IPS DF 6.9 (cell line): ENCODE measurements at regions not wholly inside any gene's neighbourhood (a gene's known extent, or its start where the extent isn't known, plus 50 kb on each side); places are given as distances from the start of the nearest gene placed in this dataset.

Experiments
- DNase-seq: peaks from one replicate; pipeline ENCODE4 v3.0.0-alpha.2; 2013; ENCODE audit warnings: low read depth, low spot score
- H3K27ac ChIP-seq: one replicate; pipeline ENCODE4 v1.5.1; 2013; ENCODE audit warnings: low read length, control low read depth
- H3K27me3 ChIP-seq: 2 replicates; pipeline ENCODE4 v1.6.1; 2013; ENCODE audit warnings: mild to moderate bottlenecking, low read length; ENCODE audit not compliant: control insufficient read depth, insufficient read depth
- H3K36me3 ChIP-seq: 2 replicates; pipeline ENCODE4 v1.6.1; 2013; ENCODE audit warnings: low read length; ENCODE audit not compliant: control insufficient read depth, insufficient read depth
- H3K4me1 ChIP-seq: 2 replicates; pipeline ENCODE4 v1.6.1; 2013; ENCODE audit warnings: low read length; ENCODE audit not compliant: control insufficient read depth, insufficient read depth
- H3K4me3 ChIP-seq: 2 replicates; pipeline ENCODE4 v1.5.1; 2013; ENCODE audit warnings: mild to moderate bottlenecking, low read length
- H3K9me3 ChIP-seq: 2 replicates; pipeline ENCODE4 v1.6.1; 2013; ENCODE audit warnings: low read length, inconsistent platforms; ENCODE audit not compliant: control insufficient read depth, insufficient read depth
- WGBS: extraction: QIAGEN DNeasy Blood & Tissue Kit; methylation state at CpG from one replicate; pipeline ENCODE4 v1.1.7; 2013; ENCODE audit warnings: mixed read lengths, missing lambda C conversion rate; ENCODE audit not compliant: insufficient read length, insufficient coverage; 5-methylcytosine and 5-hydroxymethylcytosine counted together

- no peaks in the 10 kb centered on the region for H3K27me3 ChIP-seq
- H3K4me1 ChIP-seq = peaks cover 7% of the 10 kb centered on the region; the same call in 1 of the 2 replicates
- H3K4me3 ChIP-seq = no peak overlapping the region
- no peaks in the 10 kb centered on the region for H3K9me3 ChIP-seq
- no CpG with 5 or more reads among the region's 5 CpGs for WGBS
- no peaks in the 10 kb centered on the region for H3K36me3 ChIP-seq
- no peak for DNase-seq
- no peak overlapping the region for H3K27ac ChIP-seq
Observed at GRCh38 chr20:11447371-11448100, 470.2 kb upstream of the BTBD3 start.

- Histone ChIP-seq H3K27ac (no peak overlapping the region), H3K27me3 (no peaks in the 10 kb centered on the region), H3K4me3 (no peak overlapping the region), H3K36me3 (no peaks in the 10 kb centered on the region), H3K9me3 (no peaks in the 10 kb centered on the region), H3K4me1 (peaks cover 7% of the 10 kb centered on the region; the same call in 1 of the 2 replicates)
- no peak for DNase-seq
- WGBS = no CpG with 5 or more reads among the region's 4 CpGs
Observed at GRCh38 chr20:11448554-11448953, 469.1 kb upstream of the BTBD3 start.

GRCh38 chr20:11451793-11452291, 465.9 kb upstream of the BTBD3 start:
- H3K4me3 ChIP-seq = no peak overlapping the region
- WGBS = no CpG with 5 or more reads among the region's 7 CpGs
- H3K36me3 ChIP-seq = no peaks in the 10 kb centered on the region
- peaks cover 7% of the 10 kb centered on the region; the same call in 1 of the 2 replicates for H3K4me1 ChIP-seq
- H3K27me3 ChIP-seq = no peaks in the 10 kb centered on the region
- H3K9me3 ChIP-seq = no peaks in the 10 kb centered on the region
- H3K27ac ChIP-seq = no peak overlapping the region
- no peak for DNase-seq

- H3K4me3 ChIP-seq = no peak overlapping the region
- H3K4me1 ChIP-seq = peaks cover 4% of the 10 kb centered on the region; the same call in 1 of the 2 replicates
- no peaks in the 10 kb centered on the region for H3K9me3 ChIP-seq
- DNase-seq = no peak
- H3K36me3 ChIP-seq = no peaks in the 10 kb centered on the region
- no CpG with 5 or more reads among the region's 6 CpGs for WGBS
- no peak overlapping the region for H3K27ac ChIP-seq
- no peaks in the 10 kb centered on the region for H3K27me3 ChIP-seq
Observed at GRCh38 chr20:11452326-11452725, 465.4 kb upstream of the BTBD3 start.

- no peak for DNase-seq
- H3K4me3 ChIP-seq = no peak overlapping the region
- WGBS = no CpG with 5 or more reads among the region's 2 CpGs
- H3K36me3 ChIP-seq = no peaks in the 10 kb centered on the region
- H3K27me3 ChIP-seq = no peaks in the 10 kb centered on the region
- H3K4me1 ChIP-seq = no peaks in the 10 kb centered on the region
- H3K27ac ChIP-seq = no peak overlapping the region
- no peaks in the 10 kb centered on the region for H3K9me3 ChIP-seq
Observed at GRCh38 chr20:11453430-11453829, 464.3 kb upstream of the BTBD3 start.

- Histone ChIP-seq H3K36me3 (no peaks in the 10 kb centered on the region), H3K4me3 (no peak overlapping the region), H3K4me1 (no peaks in the 10 kb centered on the region), H3K27ac (no peak overlapping the region), H3K27me3 (no peaks in the 10 kb centered on the region), H3K9me3 (no peaks in the 10 kb centered on the region)
- DNase-seq = no peak
- no CpG with 5 or more reads among the region's 7 CpGs for WGBS
Observed at GRCh38 chr20:11454966-11455799, 462.5 kb upstream of the BTBD3 start.

- H3K4me1 ChIP-seq = no peaks in the 10 kb centered on the region
- no peak overlapping the region for H3K4me3 ChIP-seq
- no peaks in the 10 kb centered on the region for H3K36me3 ChIP-seq
- H3K27ac ChIP-seq = no peak overlapping the region
- DNase-seq = no peak
- no CpG with 5 or more reads among the region's 5 CpGs for WGBS
- H3K27me3 ChIP-seq = no peaks in the 10 kb centered on the region
- no peaks in the 10 kb centered on the region for H3K9me3 ChIP-seq
Observed at GRCh38 chr20:11457488-11457887, 460.2 kb upstream of the BTBD3 start.

- H3K36me3 ChIP-seq = no peaks in the 10 kb centered on the region
- no peak overlapping the region for H3K27ac ChIP-seq
- WGBS = no CpG with 5 or more reads among the region's 2 CpGs
- no peak overlapping the region for H3K4me3 ChIP-seq
- H3K4me1 ChIP-seq = no peaks in the 10 kb centered on the region
- DNase-seq = no peak
- H3K27me3 ChIP-seq = no peaks in the 10 kb centered on the region
- H3K9me3 ChIP-seq = no peaks in the 10 kb centered on the region
Observed at GRCh38 chr20:11459090-11459890, 458.4 kb upstream of the BTBD3 start.

GRCh38 chr20:11467436-11467835, 450.3 kb upstream of the BTBD3 start:
- Histone ChIP-seq H3K36me3 (no peaks in the 10 kb centered on the region), H3K4me1 (no peaks in the 10 kb centered on the region; the same call in 1 of the 2 replicates), H3K4me3 (no peak overlapping the region), H3K27me3 (no peaks in the 10 kb centered on the region), H3K9me3 (no peaks in the 10 kb centered on the region), H3K27ac (no peak overlapping the region)
- no peak for DNase-seq

GRCh38 chr20:11468880-11469279, 448.8 kb upstream of the BTBD3 start:
- no CpG with 5 or more reads among the region's 2 CpGs for WGBS
- Histone ChIP-seq H3K4me1 (no peaks in the 10 kb centered on the region; the same call in 1 of the 2 replicates), H3K4me3 (no peak overlapping the region), H3K27ac (no peak overlapping the region), H3K36me3 (no peaks in the 10 kb centered on the region), H3K27me3 (no peaks in the 10 kb centered on the region), H3K9me3 (no peaks in the 10 kb centered on the region)
- DNase-seq = no peak
